KMS-11 (cell line): ENCODE measurements at regions not wholly inside any gene's neighbourhood (a gene's known extent, or its start where the extent isn't known, plus 50 kb on each side); places are given as distances from the start of the nearest gene placed in this dataset.

Experiments
- H2AFZ ChIP-seq: fragments of 200-600 bp; sonication (generic); 2 replicates; pipeline ENCODE4 v1.6.1; 2016; ENCODE audit warnings: antibody characterized with exemption, mixed run types, low read depth
- H3K27ac ChIP-seq: fragments of 200-600 bp; sonication (generic); 2 replicates; pipeline ENCODE4 v1.6.1; 2016; ENCODE audit warnings: mild to moderate bottlenecking, mixed run types
- H3K27me3 ChIP-seq: fragments of 200-600 bp; sonication (generic); 2 replicates; pipeline ENCODE4 v1.6.1; 2017; ENCODE audit warnings: mild to moderate bottlenecking, low read depth, mixed run types, moderate library complexity; ENCODE audit not compliant: insufficient read depth
- H3K36me3 ChIP-seq: fragments of 200-600 bp; sonication (generic); 2 replicates; pipeline ENCODE4 v1.6.1; 2017; ENCODE audit warnings: mild to moderate bottlenecking, mixed run types; ENCODE audit not compliant: insufficient read depth
- H3K4me1 ChIP-seq: fragments of 200-600 bp; sonication (generic); 2 replicates; pipeline ENCODE4 v1.6.1; 2016; ENCODE audit warnings: mild to moderate bottlenecking, low read depth, mixed run types; ENCODE audit not compliant: poor library complexity, severe bottlenecking
- H3K4me2 ChIP-seq: fragments of 200-600 bp; sonication (generic); 2 replicates; pipeline ENCODE4 v1.7.0; 2016; ENCODE audit warnings: mild to moderate bottlenecking, mixed run types
- H3K4me3 ChIP-seq: fragments of 200-600 bp; sonication (generic); IDR thresholded peaks from 2 replicates; pipeline ENCODE4 v1.6.1; 2017; ENCODE audit warnings: low read depth, low read length, mixed read lengths; ENCODE audit not compliant: insufficient read depth
- H3K79me2 ChIP-seq: fragments of 200-600 bp; sonication (generic); 2 replicates; pipeline ENCODE4 v1.6.1; 2016; ENCODE audit warnings: low read depth, mixed run types; ENCODE audit not compliant: insufficient read depth
- H3K9ac ChIP-seq: fragments of 200-600 bp; sonication (generic); 2 replicates; pipeline ENCODE4 v1.6.1; 2016; ENCODE audit warnings: mild to moderate bottlenecking, mixed run types
- H4K20me1 ChIP-seq: fragments of 200-600 bp; sonication (generic); 2 replicates; pipeline ENCODE4 v1.6.1; 2016; ENCODE audit warnings: mild to moderate bottlenecking, mixed run types; ENCODE audit not compliant: insufficient read depth
- TF ChIP-seq, protein P1 (sequence below): fragments of 200-600 bp; sonication (generic); conservative IDR thresholded peaks from 2 replicates; pipeline ENCODE4 v1.6.1; 2017; ENCODE audit warnings: low read depth, mild to moderate bottlenecking, antibody characterized with exemption, low read length, moderate library complexity, mixed read lengths

DNA sequence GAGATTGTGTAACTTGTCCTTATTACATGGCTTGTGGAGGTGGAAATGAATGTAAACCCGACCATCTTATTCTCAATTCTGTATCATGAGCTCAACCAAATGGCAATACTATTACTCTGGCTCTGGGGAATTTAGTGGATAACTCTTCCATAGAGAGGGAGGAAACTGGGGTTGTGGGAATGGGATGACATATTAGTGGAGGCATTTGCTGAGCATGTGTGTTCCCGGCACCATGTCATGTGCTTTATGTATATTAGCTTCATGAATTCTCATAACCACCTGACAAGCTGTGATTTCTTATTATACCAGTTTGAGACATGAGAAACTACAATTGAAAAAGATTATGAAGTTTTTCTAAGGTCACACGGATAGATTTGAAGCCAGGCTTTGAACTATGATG, 112.8 kb upstream of the TMEFF2 start:
- no peak overlapping the region for H2AFZ ChIP-seq
- no peaks in the 10 kb centered on the region for H3K36me3 ChIP-seq
- no peaks in the 10 kb centered on the region for H3K4me1 ChIP-seq
- H3K27ac ChIP-seq = no peak overlapping the region
- H3K79me2 ChIP-seq = no peaks in the 10 kb centered on the region
- H3K9ac ChIP-seq = no peak overlapping the region
- TF ChIP-seq, protein P1, sequence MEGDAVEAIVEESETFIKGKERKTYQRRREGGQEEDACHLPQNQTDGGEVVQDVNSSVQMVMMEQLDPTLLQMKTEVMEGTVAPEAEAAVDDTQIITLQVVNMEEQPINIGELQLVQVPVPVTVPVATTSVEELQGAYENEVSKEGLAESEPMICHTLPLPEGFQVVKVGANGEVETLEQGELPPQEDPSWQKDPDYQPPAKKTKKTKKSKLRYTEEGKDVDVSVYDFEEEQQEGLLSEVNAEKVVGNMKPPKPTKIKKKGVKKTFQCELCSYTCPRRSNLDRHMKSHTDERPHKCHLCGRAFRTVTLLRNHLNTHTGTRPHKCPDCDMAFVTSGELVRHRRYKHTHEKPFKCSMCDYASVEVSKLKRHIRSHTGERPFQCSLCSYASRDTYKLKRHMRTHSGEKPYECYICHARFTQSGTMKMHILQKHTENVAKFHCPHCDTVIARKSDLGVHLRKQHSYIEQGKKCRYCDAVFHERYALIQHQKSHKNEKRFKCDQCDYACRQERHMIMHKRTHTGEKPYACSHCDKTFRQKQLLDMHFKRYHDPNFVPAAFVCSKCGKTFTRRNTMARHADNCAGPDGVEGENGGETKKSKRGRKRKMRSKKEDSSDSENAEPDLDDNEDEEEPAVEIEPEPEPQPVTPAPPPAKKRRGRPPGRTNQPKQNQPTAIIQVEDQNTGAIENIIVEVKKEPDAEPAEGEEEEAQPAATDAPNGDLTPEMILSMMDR = no peak
- H3K4me2 ChIP-seq = no peak overlapping the region
- H4K20me1 ChIP-seq = no peaks in the 10 kb centered on the region
- H3K27me3 ChIP-seq = no peaks in the 10 kb centered on the region
- H3K4me3 ChIP-seq = no peak overlapping the region

DNA sequence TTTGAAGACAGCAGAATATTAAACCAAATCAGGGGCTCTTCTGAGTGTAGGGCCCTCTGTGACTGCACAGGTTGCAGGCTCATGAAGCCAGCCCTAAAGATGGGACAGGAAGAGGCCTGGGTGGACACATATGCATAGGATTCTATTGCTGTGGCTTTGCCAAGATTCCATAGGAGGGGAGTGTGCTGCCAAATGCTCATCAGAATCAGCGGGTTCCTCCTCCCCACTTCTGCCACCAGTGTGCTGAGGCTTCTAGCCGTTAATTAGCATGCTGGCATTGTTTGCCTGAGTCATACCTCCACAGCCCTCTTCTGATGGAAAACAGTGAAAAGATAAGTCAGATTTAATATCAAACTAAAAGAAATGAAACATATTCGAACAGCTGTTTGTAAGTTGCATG, 103.9 kb upstream of the TMEFF2 start:
- H3K79me2 ChIP-seq = no peaks in the 10 kb centered on the region
- H3K9ac ChIP-seq = no peak overlapping the region
- H3K4me3 ChIP-seq = no peak overlapping the region
- no peaks in the 10 kb centered on the region for H4K20me1 ChIP-seq
- no peaks in the 10 kb centered on the region for H3K4me1 ChIP-seq
- H3K27me3 ChIP-seq = no peaks in the 10 kb centered on the region
- TF ChIP-seq, protein P1 = no peak
- no peak overlapping the region for H2AFZ ChIP-seq
- no peak overlapping the region for H3K27ac ChIP-seq
- no peak overlapping the region for H3K4me2 ChIP-seq
- no peaks in the 10 kb centered on the region for H3K36me3 ChIP-seq

DNA sequence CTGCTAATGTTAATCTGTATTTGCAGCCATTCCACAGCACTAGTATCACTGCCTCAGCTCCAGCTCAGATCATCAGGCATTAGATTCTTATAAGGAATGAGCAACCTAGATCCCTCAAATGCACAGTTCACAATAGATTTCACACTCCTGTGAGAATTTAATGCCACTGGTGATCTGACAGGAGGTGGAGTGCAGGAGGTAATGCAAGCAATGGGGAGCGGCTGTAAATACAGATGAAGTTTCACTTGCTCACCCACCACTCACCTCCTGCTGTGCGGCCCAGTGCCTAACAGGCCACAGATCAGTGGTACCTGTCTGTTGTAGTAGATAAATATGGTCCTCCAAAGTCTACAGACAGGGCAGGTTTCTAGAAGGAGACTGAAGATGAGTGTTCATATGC, 97.7 kb upstream of the TMEFF2 start:
- Histone ChIP-seq H3K4me1 (no peaks in the 10 kb centered on the region), H3K4me2 (no peak overlapping the region), H3K27me3 (no peaks in the 10 kb centered on the region), H3K9ac (no peak overlapping the region), H3K36me3 (no peaks in the 10 kb centered on the region), H4K20me1 (no peaks in the 10 kb centered on the region), H3K4me3 (no peak overlapping the region), H2AFZ (no peak overlapping the region), H3K79me2 (no peaks in the 10 kb centered on the region), H3K27ac (no peak overlapping the region)
- TF ChIP-seq, protein P1 = no peak

DNA sequence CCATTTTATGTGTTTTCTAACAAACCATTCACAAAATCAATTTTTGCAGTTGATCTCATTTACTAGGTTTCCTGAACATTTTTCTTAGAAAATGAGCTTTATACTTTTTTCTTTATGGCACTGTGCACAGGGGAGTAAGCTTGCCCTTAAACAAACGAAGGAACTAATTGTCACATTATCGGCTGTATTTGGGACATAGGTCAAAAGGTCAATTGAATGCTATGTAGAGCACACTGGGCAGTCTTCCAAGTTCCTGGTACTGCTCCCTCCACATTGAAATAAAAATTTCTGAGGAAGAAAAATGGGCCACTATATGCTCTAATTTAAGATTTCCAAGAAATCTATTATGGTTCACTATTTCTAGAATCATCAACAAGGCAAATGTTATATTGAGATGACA, 93.6 kb upstream of the TMEFF2 start:
- H3K9ac ChIP-seq = no peak overlapping the region
- H3K36me3 ChIP-seq = no peaks in the 10 kb centered on the region
- H3K79me2 ChIP-seq = no peaks in the 10 kb centered on the region
- no peak overlapping the region for H3K4me2 ChIP-seq
- no peaks in the 10 kb centered on the region for H4K20me1 ChIP-seq
- no peaks in the 10 kb centered on the region for H3K4me1 ChIP-seq
- no peak overlapping the region for H3K4me3 ChIP-seq
- H3K27ac ChIP-seq = no peak overlapping the region
- no peak overlapping the region for H2AFZ ChIP-seq
- no peaks in the 10 kb centered on the region for H3K27me3 ChIP-seq
- TF ChIP-seq, protein P1 = no peak
